GM18907 (cell line): ENCODE measurements at regions not wholly inside any gene's neighbourhood (a gene's known extent, or its start where the extent isn't known, plus 50 kb on each side); places are given as distances from the start of the nearest gene placed in this dataset.
"Not testable (repeated sequence)": the region's sequence is repeated elsewhere in the genome, so short reads cannot be mapped to it uniquely, and the experiment has no call there.

Source experiments
- ATAC-seq: cut with Tn5 transposase; IDR thresholded peaks from one replicate; pipeline ENCODE4 v1.9.1; 2021; ENCODE audit warnings: mild to moderate bottlenecking, moderate library complexity; ENCODE audit not compliant: unreplicated experiment

DNA sequence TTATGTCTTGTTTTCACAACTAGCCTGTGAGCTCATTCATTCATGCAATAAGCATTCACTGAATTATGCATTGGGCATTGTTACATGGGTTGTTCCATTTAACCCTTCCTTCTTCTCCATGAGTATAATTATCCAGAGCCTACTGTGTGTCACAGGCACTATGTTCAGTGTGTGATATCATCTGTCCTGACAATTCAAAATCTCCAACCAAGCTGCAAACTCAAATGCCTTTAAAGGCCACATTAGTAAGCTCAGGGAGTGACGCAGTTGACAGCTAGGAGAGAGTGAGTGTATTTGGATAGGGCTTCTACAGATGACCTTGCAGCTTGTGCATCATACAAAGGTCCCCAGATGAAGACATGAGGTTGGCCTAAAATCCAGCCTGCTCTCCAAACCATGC, 289.5 kb downstream of the OMA1 start:
- no peak for ATAC-seq

- no peak for ATAC-seq
These were observed 290.0 kb downstream of the OMA1 start for GRCh38 chr1:58256546-58256945.

DNA sequence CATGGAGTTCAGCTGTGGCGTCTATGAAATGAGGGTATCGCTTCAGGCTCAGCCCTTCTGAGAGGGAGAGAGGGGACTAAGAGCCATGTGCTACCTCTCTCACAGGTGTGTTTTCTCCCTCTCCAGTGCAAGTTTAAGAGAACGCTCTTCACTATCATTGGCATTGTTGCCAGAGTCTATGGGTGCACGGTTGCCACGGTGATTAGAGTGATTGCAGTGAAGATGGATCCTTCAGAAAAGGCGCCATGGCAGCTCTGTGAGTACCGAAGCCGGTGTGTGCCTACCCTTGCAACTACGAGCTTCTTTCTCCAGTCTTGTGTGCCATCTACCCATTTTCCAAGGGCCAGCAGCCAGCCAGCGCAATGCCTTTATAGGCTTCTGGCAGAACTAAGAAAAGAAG, 290.5 kb downstream of the OMA1 start:
- no peak for ATAC-seq

DNA sequence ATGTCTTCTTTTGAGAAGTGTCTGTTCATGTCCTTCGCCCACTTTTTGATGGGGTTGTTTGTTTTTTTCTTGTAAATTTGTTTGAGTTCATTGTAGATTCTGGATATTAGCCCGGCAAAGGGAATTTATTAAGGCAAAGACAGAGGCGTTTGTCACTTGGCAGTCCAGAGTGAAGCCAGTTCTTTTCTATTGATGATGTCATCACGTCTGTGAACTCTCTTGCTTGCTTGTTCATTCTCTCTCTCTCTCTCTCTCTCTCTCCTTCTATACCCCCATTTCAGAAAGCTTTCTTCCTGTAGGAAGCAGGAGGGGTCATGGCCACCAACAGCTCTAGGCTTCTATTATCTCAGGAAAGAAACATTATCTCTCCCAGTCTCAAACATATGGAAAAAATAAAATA, 291.3 kb downstream of the OMA1 start:
- ATAC-seq: no peak

DNA sequence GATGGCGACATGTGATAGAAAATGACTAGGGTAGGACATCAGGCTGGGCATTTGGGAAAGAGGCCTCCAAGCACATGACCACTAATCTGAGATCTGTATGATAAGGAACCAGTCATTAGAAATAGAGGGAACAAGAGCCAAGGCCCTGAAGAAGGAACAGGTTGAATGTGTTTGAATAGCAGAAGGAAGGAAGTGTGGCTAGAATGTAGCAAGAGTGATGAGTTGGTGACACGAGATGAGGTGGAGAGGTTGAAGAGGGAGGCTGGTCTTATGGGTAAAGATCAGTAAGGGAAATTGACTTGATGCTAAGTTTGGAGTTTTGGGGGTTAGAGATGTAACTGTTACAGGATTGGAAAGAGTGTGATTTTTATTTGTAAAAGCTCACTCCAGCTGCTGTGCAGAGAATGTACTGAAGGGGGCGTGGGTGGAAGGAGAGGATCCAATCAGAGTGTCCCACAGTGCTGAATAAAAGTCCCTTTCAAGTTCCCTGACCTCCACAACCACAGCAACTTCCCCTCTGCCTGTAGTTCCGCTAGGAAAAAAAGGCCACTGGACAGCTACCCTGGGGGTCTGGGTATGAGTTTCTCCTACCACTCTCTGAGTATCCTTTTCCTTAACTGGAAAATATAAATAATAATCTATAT, 295.0 kb downstream of the OMA1 start:
- no peak for ATAC-seq

GRCh38 chr1:58250587-58250948, 296.0 kb downstream of the OMA1 start:
- ATAC-seq: no peak

DNA sequence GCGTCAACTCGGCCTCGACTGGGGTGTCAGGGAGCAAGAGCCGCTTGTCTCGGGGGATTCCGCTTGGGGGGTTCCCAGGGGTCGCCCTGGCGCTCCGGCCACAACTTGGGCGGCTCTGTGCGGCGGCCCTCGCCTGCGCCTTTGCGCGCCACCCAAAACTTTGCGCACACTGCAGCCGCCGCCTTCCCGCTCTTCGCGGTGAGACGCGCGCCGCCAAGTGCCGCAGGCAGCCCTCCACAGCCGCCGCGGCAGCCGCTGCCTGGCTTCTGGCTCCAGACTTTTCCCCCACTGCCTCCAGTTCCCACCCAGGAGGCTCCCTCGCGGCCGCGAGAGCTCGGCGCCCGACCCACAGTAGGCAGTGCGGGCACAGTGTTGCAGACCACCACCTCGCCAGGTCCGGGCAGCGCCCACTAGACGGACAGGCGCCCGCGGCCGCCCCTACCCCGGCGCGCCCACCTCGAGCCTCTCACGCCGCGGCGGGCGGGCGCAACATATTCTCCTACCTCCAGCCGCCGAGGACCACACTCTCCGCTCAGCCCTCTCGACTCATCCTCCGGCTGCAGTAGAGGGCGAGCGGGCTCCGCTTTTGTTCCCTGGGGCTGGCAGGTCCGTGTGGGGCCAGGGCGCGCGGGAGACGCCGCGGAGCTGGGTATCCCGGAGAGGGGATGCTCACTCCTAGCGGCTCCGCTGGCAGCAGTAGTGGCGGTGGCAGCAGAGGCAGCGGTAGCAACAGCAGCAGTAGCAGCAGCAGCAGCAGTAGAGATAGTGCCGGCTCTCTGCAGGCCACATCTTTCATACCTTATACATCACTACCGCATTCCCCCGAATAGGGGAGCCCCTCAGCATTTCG, 296.6 kb downstream of the OMA1 start:
- no peak for ATAC-seq

- no peak for ATAC-seq
These were observed 297.2 kb downstream of the OMA1 start for GRCh38 chr1:58249388-58249736.

GRCh38 chr1:58248791-58249190, 297.7 kb downstream of the OMA1 start:
- ATAC-seq: no peak

GRCh38 chr1:58248072-58248471, 298.5 kb downstream of the OMA1 start:
- ATAC-seq: no peak

DNA sequence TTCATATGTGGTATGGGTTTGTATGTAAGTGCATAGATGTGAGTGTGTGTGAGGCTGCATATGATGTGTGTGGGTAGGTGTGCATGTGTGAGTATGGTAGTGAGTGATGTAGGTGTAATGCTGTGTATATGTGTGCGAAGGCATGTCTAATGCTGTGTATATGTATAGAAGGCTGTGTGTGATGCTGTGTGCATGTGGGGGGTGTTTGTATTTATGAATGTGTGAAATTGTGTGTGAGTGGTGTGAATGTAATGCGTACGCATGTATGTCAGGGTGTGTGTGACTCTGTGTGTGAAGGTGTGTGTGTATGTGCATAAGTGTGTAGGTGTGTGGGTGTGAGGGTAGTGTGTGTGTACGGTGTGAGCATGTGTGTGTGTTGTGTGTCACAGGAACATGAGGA, 300.0 kb downstream of the OMA1 start:
- no peak for ATAC-seq

DNA sequence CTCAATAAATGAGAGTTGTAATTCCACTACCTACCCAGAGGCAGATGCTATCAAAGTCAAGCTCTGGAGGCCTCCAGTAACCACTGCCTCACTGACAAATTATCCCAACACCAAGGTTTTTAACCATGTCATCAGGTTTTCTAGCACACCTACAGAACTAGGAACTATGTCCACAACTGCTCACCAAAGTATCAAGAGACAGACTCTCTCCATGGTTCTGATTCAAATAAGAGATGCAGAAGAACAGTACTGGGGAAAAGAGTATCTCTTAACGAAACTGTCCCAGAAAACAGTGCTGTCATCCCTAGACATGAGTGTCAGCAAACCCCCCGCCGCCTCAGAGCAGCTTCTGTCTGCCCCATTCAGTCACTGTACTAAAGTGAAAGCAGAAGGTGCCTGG, 301.7 kb downstream of the OMA1 start:
- no peak for ATAC-seq

- ATAC-seq: no peak
These were observed 307.7 kb downstream of the OMA1 start for GRCh38 chr1:58238846-58239245.

DNA sequence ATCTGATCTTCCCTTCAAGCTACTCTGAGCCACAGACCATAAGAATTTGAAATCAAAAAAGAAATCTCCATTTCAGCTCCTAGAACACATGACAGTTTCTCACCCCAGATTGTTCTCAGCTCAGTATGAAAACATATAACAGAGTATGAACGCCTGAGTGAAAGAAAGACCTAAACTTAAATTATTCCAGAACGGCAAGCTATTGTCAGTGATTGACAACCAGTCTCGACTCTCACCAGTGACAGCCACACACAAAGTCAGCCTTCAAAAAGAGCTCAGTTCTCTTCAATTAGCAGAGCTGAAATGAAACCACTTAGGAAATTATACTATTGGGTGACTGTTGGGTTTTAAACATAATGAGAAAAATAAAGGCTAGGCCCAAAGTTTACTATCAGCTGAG, 312.8 kb downstream of the OMA1 start:
- ATAC-seq: no peak

- ATAC-seq: peak; percentile 70
These were observed 315.3 kb downstream of the OMA1 start for GRCh38 chr1:58231204-58231603.

GRCh38 chr1:58227604-58228003, 318.9 kb downstream of the OMA1 start:
- no peak for ATAC-seq

DNA sequence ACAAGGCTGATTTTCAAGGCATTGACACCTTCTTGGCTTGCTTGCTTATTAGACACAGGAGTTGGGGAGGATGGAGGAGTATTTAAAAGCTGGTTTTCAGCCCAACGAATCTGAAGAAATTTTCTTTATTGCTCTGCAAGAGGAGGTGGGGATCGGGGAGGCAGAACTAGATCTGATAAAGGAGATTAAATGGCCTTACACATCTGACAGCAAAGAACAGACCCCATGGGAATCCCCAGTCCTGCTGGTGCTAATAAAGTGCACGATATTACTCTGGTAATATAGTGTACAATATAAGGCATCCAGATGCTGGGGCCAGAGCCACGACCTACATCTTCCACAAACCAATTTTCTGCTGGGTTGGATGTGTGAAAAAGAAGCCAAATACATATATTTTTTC, 323.0 kb downstream of the OMA1 start:
- ATAC-seq: no peak

GRCh38 chr1:58220836-58221472, 325.6 kb downstream of the OMA1 start:
- no peak for ATAC-seq

DNA sequence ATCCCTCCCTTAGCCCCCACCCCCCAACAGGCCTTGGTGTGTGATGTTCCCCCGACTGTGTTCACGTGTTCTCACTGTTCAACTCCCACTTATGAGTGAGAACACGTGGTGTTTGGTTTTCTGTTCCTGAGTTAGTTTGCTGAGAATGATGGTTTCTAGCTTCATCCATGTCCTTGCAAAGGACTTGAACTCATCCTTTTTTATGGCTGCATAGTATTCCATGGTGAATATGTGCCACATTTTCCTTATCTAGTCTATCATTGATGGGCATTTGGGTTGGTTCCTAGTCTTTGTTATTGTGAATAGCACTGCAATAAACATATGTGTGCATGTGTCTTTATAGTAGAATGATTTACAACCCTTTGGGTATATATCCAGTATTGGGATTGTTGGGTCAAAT, 330.4 kb downstream of the OMA1 start:
- ATAC-seq: not testable (repeated sequence)

DNA sequence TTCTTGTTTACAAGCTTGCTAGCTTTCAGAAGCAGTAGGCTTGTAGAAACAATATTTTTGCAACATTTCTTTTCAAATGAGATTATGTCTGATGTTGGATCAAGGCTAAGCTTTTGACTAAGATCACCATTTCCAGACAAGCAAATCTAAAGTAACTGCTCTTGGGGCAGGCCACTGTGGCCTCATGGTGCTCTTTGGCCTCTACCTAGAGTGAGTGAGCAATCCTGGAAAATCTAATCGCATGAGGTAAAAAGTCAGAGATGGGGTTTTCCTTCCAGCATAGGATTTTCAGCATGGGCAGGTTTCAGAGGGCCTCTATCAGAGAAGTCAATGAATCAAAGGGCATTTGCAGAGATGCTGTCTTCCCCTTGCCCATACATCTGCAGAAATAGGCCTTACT, 331.9 kb downstream of the OMA1 start:
- no peak for ATAC-seq

- no peak for ATAC-seq
These were observed 334.7 kb downstream of the OMA1 start for GRCh38 chr1:58211869-58212268.

GRCh38 chr1:58209575-58209974, 337.0 kb downstream of the OMA1 start:
- no peak for ATAC-seq
